ENCODE measurements at regions not wholly inside any gene's neighbourhood (a gene's known extent, or its start where the extent isn't known, plus 50 kb on each side); places are given as distances from the start of the nearest gene placed in this dataset.

DNA sequence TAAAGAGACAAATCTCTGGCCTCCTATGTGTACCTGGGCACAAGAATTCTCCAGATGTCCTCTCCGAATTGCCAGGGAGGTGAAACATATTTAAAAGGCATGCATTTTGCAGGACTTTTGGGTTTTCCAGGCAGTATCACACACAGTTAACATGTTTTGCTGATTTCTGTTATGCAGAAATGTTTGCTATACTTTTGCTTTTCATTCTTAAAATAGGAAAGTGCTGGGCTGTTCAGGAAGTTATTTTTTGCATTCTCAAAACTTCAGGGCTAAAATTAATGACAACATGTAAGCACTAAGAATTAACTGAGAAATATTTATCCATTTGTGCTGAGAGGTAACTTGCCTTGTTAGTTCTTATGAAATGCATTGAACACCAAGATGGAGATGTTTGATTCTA, 390.7 kb upstream of the CTSO start:
- ATAC-seq (ENCODE audit: insufficient number of reproducible peaks, low FRiP score, low read depth) (no peak), DNase-seq (ENCODE audit: low spot score) (no peak)
- no peak overlapping the region for H3K4me3 ChIP-seq
- peaks cover 0 to 12% of the 10 kb centered on the region in 2 donors for H3K4me1 ChIP-seq (ENCODE audit: control insufficient read depth in 1 of 2, low read depth in 2 of 2)
- no peaks in the 10 kb centered on the region for H3K36me3 ChIP-seq
- H3K27me3 ChIP-seq (replicated peaks; ENCODE audit: insufficient read depth), result no peaks in the 10 kb centered on the region
- no peaks in the 10 kb centered on the region for H3K9me3 ChIP-seq
- no peak overlapping the region for H3K27ac ChIP-seq
- TF ChIP-seq, protein P1, sequence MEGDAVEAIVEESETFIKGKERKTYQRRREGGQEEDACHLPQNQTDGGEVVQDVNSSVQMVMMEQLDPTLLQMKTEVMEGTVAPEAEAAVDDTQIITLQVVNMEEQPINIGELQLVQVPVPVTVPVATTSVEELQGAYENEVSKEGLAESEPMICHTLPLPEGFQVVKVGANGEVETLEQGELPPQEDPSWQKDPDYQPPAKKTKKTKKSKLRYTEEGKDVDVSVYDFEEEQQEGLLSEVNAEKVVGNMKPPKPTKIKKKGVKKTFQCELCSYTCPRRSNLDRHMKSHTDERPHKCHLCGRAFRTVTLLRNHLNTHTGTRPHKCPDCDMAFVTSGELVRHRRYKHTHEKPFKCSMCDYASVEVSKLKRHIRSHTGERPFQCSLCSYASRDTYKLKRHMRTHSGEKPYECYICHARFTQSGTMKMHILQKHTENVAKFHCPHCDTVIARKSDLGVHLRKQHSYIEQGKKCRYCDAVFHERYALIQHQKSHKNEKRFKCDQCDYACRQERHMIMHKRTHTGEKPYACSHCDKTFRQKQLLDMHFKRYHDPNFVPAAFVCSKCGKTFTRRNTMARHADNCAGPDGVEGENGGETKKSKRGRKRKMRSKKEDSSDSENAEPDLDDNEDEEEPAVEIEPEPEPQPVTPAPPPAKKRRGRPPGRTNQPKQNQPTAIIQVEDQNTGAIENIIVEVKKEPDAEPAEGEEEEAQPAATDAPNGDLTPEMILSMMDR (IDR thresholded peaks at IDR 0.05), result no peak

DNA sequence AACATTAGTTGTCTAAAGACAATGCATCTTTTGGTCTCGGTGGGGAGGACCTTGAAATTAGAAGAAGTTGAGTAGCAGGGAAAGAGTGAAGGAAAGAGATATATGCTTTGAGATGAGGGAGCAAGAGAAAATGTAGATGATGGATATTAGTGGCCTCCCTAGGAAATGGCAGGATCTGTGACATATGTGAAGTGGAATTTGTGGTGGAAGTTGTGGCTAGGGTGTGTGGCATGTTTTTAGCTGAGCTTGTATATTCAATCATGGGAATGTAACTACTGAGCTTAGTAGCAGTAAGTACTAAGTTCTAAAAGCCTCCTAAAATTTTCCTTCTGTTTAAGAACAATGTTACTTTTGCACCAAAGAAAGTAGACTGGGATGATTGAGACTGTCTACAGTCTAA, 382.8 kb upstream of the CTSO start:
- Histone ChIP-seq H3K4me1 (ENCODE audit: control insufficient read depth in 1 of 2, low read depth in 2 of 2) (no peaks in the 10 kb centered on the region), H3K36me3 (no peaks in the 10 kb centered on the region), H3K4me3 (no peak overlapping the region), H3K9me3 (no peaks in the 10 kb centered on the region), H3K27me3 (replicated peaks; ENCODE audit: insufficient read depth) (no peaks in the 10 kb centered on the region), H3K27ac (no peak overlapping the region)
- TF ChIP-seq, protein P1 (IDR thresholded peaks at IDR 0.05), result no peak
- ATAC-seq (ENCODE audit: insufficient number of reproducible peaks, low FRiP score, low read depth), result no peak
- DNase-seq (ENCODE audit: low spot score), result no peak

DNA sequence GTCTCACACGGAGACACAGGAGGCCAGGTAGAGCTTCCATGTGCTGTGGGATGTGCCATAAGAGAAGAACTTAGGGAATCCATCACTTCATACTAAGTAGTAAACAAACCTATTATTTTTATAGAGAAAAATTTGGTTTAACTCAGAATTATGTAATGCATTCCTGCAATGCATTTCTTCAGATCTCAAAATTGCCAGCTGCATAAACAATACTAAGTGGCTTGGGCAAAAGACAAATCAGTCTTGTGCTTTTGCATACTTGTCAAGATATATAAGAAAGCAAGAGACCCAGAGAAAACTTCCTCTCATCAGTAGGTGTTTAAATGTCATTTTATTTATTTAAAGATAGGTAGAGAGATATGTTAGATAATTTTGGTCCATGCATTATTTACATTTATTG, 382.1 kb upstream of the CTSO start:
- Histone ChIP-seq H3K27me3 (replicated peaks; ENCODE audit: insufficient read depth) (no peaks in the 10 kb centered on the region), H3K36me3 (no peaks in the 10 kb centered on the region), H3K27ac (no peak overlapping the region), H3K9me3 (no peaks in the 10 kb centered on the region), H3K4me3 (no peak overlapping the region), H3K4me1 (ENCODE audit: control insufficient read depth in 1 of 2, low read depth in 2 of 2) (no peaks in the 10 kb centered on the region)
- DNase-seq (ENCODE audit: low spot score) (no peak), ATAC-seq (ENCODE audit: insufficient number of reproducible peaks, low FRiP score, low read depth) (no peak)
- TF ChIP-seq, protein P1 (IDR thresholded peaks at IDR 0.05), result no peak

DNA sequence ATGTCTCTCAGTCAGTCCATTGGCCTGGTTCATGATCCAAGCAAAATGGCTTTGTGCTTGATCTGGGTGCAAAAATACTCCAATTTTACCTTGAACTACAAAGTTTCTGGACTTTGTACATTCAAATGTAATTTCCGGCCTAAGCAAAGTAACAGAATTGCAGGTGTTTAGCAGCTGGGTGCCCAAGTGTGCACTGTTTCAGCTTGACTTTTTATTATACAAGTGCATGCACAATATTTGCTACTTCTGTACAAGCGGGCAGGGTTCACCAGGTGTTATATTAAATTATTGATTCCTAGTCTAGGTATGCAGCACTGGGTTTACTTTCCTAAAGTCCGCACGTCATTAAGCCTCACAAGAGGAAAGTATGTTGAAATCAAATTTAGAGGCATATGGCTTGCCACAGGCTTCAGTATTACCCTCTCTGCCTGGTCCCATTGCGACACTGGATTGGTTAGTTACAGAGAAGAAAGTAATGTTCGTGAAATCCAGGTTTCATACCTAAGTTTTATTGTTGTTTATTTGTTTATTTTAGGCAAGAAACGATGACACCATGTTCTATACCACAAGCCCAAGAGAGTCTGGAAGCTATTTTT, 376.9 kb upstream of the CTSO start:
- H3K36me3 ChIP-seq, result no peaks in the 10 kb centered on the region
- ATAC-seq (ENCODE audit: insufficient number of reproducible peaks, low FRiP score, low read depth), result no peak
- TF ChIP-seq, protein P1 (IDR thresholded peaks at IDR 0.05), result no peak
- H3K4me1 ChIP-seq (ENCODE audit: control insufficient read depth in 1 of 2, low read depth in 2 of 2), result no peaks in the 10 kb centered on the region
- no peaks in the 10 kb centered on the region for H3K9me3 ChIP-seq
- H3K27ac ChIP-seq, result no peak overlapping the region
- no peaks in the 10 kb centered on the region for H3K27me3 ChIP-seq (replicated peaks; ENCODE audit: insufficient read depth)
- H3K4me3 ChIP-seq, result no peak overlapping the region
- DNase-seq (ENCODE audit: low spot score), result no peak

DNA sequence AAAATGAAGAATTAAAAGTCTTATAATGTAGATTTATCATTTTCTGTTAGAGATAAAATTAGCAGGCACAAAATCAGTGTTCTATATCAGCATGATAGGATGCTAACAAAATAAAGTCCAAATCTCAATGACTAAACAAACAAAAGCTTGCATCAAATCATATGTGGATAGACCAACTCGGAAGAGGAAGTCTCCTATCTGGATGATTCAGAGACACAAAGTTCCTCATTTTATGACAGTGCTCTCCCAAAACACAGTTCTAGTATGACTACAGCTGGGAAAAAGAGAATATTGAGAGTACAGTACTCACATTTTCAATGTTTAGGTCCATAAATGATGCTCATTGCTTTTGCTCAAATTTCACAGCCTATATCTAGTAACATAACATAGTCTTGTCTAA, 376.1 kb upstream of the CTSO start:
- TF ChIP-seq, protein P1 (IDR thresholded peaks at IDR 0.05), result no peak
- no peaks in the 10 kb centered on the region for H3K27me3 ChIP-seq (replicated peaks; ENCODE audit: insufficient read depth)
- H3K9me3 ChIP-seq, result no peaks in the 10 kb centered on the region
- no peaks in the 10 kb centered on the region for H3K4me1 ChIP-seq (ENCODE audit: control insufficient read depth in 1 of 2, low read depth in 2 of 2)
- no peak for DNase-seq (ENCODE audit: low spot score)
- ATAC-seq (ENCODE audit: insufficient number of reproducible peaks, low FRiP score, low read depth), result no peak
- H3K4me3 ChIP-seq, result no peak overlapping the region
- no peaks in the 10 kb centered on the region for H3K36me3 ChIP-seq
- H3K27ac ChIP-seq, result no peak overlapping the region

All from thoracic aorta (tissue), 2 donors.